Activated naive CD8-positive, alpha-beta T cell treated with anti-CD3 and anti-CD28 coated beads for 36 hours (primary cell): ENCODE measurements at regions not wholly inside any gene's neighbourhood (a gene's known extent, or its start where the extent isn't known, plus 50 kb on each side); places are given as distances from the start of the nearest gene placed in this dataset.

Experiments
- DNase-seq: peaks from one replicate; pipeline ENCODE4 v3.0.0; 2021
- H3K27ac Mint-ChIP-seq: one replicate; pipeline ENCODE4 v1.8.0; 2022; ENCODE audit warnings: mild to moderate bottlenecking, moderate library complexity, mixed read lengths
- H3K27me3 Mint-ChIP-seq: one replicate; pipeline ENCODE4 v1.8.0; 2022; ENCODE audit warnings: mild to moderate bottlenecking, mixed read lengths
- H3K36me3 Mint-ChIP-seq: one replicate; pipeline ENCODE4 v1.8.0; 2021; ENCODE audit warnings: mild to moderate bottlenecking, mixed read lengths
- H3K4me1 Mint-ChIP-seq: one replicate; pipeline ENCODE4 v1.8.0; 2021; ENCODE audit warnings: mixed read lengths
- H3K4me3 Mint-ChIP-seq: one replicate; pipeline ENCODE4 v1.8.0; 2022; ENCODE audit warnings: mild to moderate bottlenecking, moderate library complexity, mixed read lengths
- H3K9me3 Mint-ChIP-seq: one replicate; pipeline ENCODE4 v1.8.0; 2022; ENCODE audit warnings: mixed read lengths

DNA sequence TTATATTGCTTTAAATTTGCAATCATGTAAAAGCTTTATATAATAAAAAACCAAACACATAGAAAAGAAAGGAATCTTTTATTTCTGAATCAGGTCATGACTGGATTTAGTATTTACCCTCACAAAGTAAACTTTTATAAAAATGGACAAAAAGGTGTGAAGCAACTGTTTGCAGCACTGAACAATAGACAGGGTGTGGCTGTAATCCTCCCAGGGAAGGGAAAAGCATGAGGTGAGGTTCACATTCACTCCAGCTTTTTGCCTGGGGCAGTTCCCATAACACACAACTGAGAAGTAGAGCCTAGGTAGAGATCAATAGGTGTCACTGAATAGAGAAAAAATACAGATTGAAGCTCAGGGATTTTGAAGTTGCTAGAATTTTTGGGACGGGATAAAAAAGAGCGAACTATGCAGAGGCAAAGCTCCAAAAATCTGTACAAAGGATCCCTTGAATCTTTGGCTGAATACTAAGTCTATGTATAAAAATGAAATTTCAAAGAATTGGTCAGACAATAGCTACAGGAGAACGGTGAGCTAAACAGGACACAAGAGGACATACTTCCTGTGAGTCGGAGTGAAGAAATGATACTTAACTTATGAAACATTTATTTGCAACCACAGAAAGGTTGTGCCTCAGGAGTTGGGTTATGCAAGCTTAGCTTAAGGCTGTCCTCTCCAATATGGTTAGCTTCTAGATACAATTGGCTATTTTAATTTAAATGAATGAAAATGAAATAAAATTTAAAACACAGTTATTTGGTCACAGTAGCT is 162.0 kb upstream of the ZP4 start:
- H3K27me3 Mint-ChIP-seq = no peaks in the 10 kb centered on the region
- H3K4me1 Mint-ChIP-seq = no peaks in the 10 kb centered on the region
- peaks cover 6% of the 10 kb centered on the region for H3K9me3 Mint-ChIP-seq
- no peak overlapping the region for H3K4me3 Mint-ChIP-seq
- H3K27ac Mint-ChIP-seq = no peak overlapping the region
- no peak for DNase-seq
- H3K36me3 Mint-ChIP-seq = peaks cover 2% of the 10 kb centered on the region

DNA sequence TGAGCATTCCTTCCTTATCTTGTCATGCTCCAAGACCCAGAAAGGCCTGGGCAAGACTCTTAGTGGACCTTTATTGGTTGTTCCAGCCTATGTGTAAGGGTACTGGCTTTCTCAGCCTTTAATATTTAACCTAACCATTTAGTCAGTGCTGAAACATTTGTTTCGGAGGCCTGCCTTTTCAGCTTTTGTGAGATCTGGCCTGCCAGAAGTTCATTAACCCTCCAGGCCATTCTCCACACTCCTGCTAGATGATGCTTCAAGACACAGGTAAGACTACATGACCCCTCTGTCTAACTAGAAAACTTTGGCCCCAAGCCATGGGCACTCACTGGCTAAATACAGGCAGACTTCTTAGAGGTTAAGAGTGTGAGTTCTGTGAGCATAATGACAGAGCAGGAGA is 138.4 kb upstream of the ZP4 start:
- no peaks in the 10 kb centered on the region for H3K27me3 Mint-ChIP-seq
- H3K9me3 Mint-ChIP-seq = peaks cover 15% of the 10 kb centered on the region
- DNase-seq = no peak
- no peak overlapping the region for H3K27ac Mint-ChIP-seq
- H3K4me3 Mint-ChIP-seq = no peak overlapping the region
- H3K4me1 Mint-ChIP-seq = no peaks in the 10 kb centered on the region
- H3K36me3 Mint-ChIP-seq = no peaks in the 10 kb centered on the region

- peaks cover 14% of the 10 kb centered on the region for H3K9me3 Mint-ChIP-seq
- H3K4me1 Mint-ChIP-seq = no peaks in the 10 kb centered on the region
- no peak for DNase-seq
- no peak overlapping the region for H3K4me3 Mint-ChIP-seq
- H3K27me3 Mint-ChIP-seq = no peaks in the 10 kb centered on the region
- H3K36me3 Mint-ChIP-seq = no peaks in the 10 kb centered on the region
- no peak overlapping the region for H3K27ac Mint-ChIP-seq
Observed at GRCh38 chr1:238027366-238027765, 136.6 kb upstream of the ZP4 start.

- Mint-ChIP-seq H3K36me3 (no peaks in the 10 kb centered on the region), H3K9me3 (no peaks in the 10 kb centered on the region), H3K4me1 (no peaks in the 10 kb centered on the region), H3K27me3 (no peaks in the 10 kb centered on the region), H3K4me3 (no peak overlapping the region), H3K27ac (no peak overlapping the region)
- no peak for DNase-seq
Observed at GRCh38 chr1:238023137-238023536, 132.4 kb upstream of the ZP4 start.

DNA sequence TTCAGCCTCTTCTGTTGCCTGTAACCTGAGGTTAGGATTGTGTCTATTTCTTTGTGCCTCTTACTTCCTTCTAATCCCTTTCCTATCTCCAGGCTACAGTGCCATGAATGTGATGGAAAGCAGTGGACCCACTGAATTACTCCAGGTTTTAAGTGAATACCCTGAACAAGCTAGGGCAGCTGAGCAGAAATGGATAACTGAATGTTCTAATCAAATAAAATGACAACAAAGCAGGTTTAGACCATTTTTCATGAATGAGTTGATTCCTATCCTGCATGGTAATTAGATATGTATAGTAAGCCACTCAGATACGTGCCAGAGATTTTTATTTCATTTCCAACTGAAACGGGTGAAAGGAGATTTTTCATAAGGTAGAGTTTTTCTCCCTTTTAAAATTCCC is 127.5 kb upstream of the ZP4 start:
- Mint-ChIP-seq H3K27me3 (no peaks in the 10 kb centered on the region), H3K27ac (no peak overlapping the region), H3K4me1 (no peaks in the 10 kb centered on the region), H3K9me3 (peaks cover 2% of the 10 kb centered on the region), H3K4me3 (no peak overlapping the region), H3K36me3 (no peaks in the 10 kb centered on the region)
- DNase-seq = no peak

DNA sequence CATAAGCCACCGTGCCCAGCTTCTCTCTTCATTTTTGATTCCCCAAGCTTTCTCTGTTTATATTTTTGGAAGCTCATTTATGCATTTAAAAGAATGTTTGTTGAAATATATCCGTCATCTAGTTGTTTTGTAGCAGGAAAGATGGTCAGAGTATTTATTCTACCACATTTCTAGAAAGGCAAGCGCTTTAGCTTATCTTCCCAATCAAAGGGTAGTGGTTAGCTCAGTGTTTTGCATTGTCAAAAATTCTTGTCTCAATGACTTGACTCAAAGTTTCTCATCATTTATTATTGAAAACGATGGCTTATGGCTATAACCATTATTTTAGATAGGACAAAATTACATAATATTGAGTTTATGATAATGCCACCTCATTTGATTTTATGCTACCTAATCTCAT is 116.1 kb upstream of the ZP4 start:
- no peaks in the 10 kb centered on the region for H3K4me1 Mint-ChIP-seq
- DNase-seq = no peak
- no peaks in the 10 kb centered on the region for H3K36me3 Mint-ChIP-seq
- no peak overlapping the region for H3K27ac Mint-ChIP-seq
- H3K27me3 Mint-ChIP-seq = no peaks in the 10 kb centered on the region
- H3K9me3 Mint-ChIP-seq = peaks cover 3% of the 10 kb centered on the region
- H3K4me3 Mint-ChIP-seq = no peak overlapping the region

DNA sequence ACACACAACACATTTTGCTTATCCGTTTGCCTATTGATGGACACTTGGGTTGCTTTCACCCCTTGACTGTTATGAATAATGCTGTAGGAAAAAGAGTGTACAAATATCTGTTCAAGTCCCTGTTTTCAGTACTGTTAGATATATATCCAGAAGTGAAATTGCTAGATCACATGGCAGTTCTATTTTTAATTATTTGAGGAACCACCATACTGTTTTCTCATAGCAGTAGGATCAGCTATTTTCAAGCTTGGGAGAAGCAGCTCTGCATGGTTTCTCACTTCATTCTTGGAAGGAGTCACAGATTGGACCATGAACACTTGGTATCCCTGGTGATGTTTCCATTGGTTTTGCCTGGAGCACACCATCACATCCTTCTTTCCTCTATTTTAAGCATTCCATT is 114.4 kb upstream of the ZP4 start:
- H3K27ac Mint-ChIP-seq = no peak overlapping the region
- H3K36me3 Mint-ChIP-seq = no peaks in the 10 kb centered on the region
- no peak for DNase-seq
- H3K4me3 Mint-ChIP-seq = no peak overlapping the region
- H3K4me1 Mint-ChIP-seq = no peaks in the 10 kb centered on the region
- H3K9me3 Mint-ChIP-seq = peaks cover 3% of the 10 kb centered on the region
- no peaks in the 10 kb centered on the region for H3K27me3 Mint-ChIP-seq

- Mint-ChIP-seq H3K27me3 (no peaks in the 10 kb centered on the region), H3K4me3 (no peak overlapping the region), H3K9me3 (peaks cover 3% of the 10 kb centered on the region), H3K27ac (no peak overlapping the region), H3K36me3 (no peaks in the 10 kb centered on the region), H3K4me1 (no peaks in the 10 kb centered on the region)
- DNase-seq = no peak
Observed at GRCh38 chr1:238001818-238002217, 111.1 kb upstream of the ZP4 start.

DNA sequence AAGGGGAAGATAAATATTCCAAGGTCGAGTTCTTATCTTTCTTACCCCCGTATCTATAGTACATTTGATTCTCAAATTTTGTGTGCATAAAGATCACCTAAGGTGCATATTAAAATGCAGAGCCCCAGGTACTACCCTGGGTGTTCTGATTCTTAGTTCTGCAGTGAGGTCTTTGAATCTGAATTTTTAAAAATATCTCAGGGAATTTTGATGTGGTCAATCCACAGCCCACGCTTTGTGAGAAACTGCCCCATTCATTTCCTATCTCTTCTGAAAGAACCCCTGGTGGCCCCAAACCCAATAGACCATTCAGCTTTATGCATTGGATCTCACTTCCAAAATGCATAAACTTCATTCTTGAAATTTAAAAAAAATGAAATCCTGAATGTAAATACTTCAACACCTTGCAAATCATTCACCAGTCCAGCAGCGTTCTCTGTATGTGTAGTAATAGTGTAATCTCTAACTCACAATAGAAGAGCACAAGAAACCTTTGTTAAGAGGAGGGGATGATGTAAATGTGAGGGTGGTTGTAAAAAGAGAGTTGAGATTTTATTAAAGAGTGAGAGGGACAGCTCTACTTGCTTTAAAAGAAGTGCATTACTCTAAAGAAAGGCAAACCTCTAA is 108.8 kb upstream of the ZP4 start:
- Mint-ChIP-seq H3K4me1 (no peaks in the 10 kb centered on the region), H3K36me3 (no peaks in the 10 kb centered on the region), H3K9me3 (peaks cover 3% of the 10 kb centered on the region), H3K4me3 (no peak overlapping the region), H3K27me3 (no peaks in the 10 kb centered on the region), H3K27ac (no peak overlapping the region)
- DNase-seq = no peak

- Mint-ChIP-seq H3K4me3 (no peak overlapping the region), H3K4me1 (no peaks in the 10 kb centered on the region), H3K9me3 (no peaks in the 10 kb centered on the region), H3K27me3 (no peaks in the 10 kb centered on the region), H3K36me3 (no peaks in the 10 kb centered on the region), H3K27ac (no peak overlapping the region)
- no peak for DNase-seq
Observed at GRCh38 chr1:237998581-237998980, 107.9 kb upstream of the ZP4 start.

DNA sequence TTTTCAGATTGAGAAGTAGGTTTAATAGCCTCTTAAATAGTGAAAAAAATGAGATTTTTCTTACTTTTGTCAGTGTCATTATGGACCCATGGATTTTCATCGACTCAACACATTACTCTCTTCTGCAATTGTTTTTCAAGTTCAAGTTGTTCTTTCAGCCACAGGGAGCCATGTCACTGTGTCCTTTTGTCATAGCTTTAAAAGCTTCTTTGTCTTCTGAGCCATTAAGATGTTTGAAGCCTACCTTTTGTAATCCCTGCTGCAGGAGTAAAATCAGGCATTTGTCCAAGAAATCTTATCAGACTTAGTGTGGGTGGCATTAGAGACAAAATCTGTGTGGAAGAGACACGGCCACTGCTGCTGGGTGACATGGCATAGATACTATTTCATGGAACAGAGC is 92.8 kb upstream of the ZP4 start:
- H3K4me1 Mint-ChIP-seq = no peaks in the 10 kb centered on the region
- no peak for DNase-seq
- no peaks in the 10 kb centered on the region for H3K36me3 Mint-ChIP-seq
- H3K9me3 Mint-ChIP-seq = no peaks in the 10 kb centered on the region
- no peaks in the 10 kb centered on the region for H3K27me3 Mint-ChIP-seq
- no peak overlapping the region for H3K4me3 Mint-ChIP-seq
- no peak overlapping the region for H3K27ac Mint-ChIP-seq

GRCh38 chr1:237981223-237981622 is 90.5 kb upstream of the ZP4 start:
- H3K4me1 Mint-ChIP-seq = no peaks in the 10 kb centered on the region
- H3K4me3 Mint-ChIP-seq = no peak overlapping the region
- no peaks in the 10 kb centered on the region for H3K36me3 Mint-ChIP-seq
- H3K27ac Mint-ChIP-seq = no peak overlapping the region
- no peaks in the 10 kb centered on the region for H3K27me3 Mint-ChIP-seq
- DNase-seq = no peak
- H3K9me3 Mint-ChIP-seq = peaks cover 2% of the 10 kb centered on the region

GRCh38 chr1:237976331-237976730 is 85.6 kb upstream of the ZP4 start:
- Mint-ChIP-seq H3K4me3 (no peak overlapping the region), H3K27me3 (no peaks in the 10 kb centered on the region), H3K4me1 (no peaks in the 10 kb centered on the region), H3K27ac (no peak overlapping the region), H3K36me3 (no peaks in the 10 kb centered on the region), H3K9me3 (peaks cover 2% of the 10 kb centered on the region)
- no peak for DNase-seq

DNA sequence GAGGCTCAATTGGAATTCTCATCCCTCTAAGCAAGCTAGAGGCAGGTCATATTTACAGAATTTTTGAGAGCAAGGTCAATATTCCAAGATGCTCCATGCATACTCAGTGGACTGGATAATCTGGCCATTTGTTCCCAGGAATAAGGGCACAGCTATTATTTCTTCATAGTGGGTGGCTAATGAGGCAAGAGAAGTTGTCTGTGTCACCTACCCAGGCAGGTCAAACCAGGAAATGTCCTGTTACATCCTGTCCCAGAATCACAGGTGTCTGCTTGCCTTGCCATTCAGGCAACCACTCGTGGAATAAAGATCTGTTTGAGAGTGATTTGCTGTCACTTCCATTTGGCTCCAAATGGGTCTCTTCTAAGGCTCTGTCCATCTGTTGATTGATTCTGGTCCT is 85.2 kb upstream of the ZP4 start:
- Mint-ChIP-seq H3K36me3 (no peaks in the 10 kb centered on the region), H3K4me1 (no peaks in the 10 kb centered on the region), H3K9me3 (peaks cover 2% of the 10 kb centered on the region), H3K4me3 (no peak overlapping the region), H3K27me3 (no peaks in the 10 kb centered on the region), H3K27ac (no peak overlapping the region)
- no peak for DNase-seq

DNA sequence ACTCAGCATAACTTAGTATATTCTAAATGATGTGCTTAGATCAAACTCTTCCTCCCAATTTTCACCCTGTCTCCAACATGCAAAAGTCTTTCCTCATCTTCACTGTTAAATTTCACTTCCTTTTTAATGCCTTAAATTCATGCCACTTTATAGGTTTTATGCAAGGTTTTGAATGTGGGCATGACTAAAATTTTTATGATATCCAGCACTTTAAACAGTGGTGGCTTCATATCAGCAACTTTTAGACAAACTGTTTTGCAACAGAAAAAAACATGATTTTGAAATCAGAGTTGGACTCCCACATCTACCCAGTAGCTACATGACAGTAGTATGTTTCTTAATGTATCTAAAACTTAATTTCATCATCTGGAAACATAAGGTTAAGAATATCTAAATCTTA is 84.7 kb upstream of the ZP4 start:
- no peaks in the 10 kb centered on the region for H3K36me3 Mint-ChIP-seq
- no peak overlapping the region for H3K4me3 Mint-ChIP-seq
- DNase-seq = no peak
- no peaks in the 10 kb centered on the region for H3K4me1 Mint-ChIP-seq
- H3K27me3 Mint-ChIP-seq = no peaks in the 10 kb centered on the region
- H3K9me3 Mint-ChIP-seq = peaks cover 2% of the 10 kb centered on the region
- H3K27ac Mint-ChIP-seq = no peak overlapping the region

DNA sequence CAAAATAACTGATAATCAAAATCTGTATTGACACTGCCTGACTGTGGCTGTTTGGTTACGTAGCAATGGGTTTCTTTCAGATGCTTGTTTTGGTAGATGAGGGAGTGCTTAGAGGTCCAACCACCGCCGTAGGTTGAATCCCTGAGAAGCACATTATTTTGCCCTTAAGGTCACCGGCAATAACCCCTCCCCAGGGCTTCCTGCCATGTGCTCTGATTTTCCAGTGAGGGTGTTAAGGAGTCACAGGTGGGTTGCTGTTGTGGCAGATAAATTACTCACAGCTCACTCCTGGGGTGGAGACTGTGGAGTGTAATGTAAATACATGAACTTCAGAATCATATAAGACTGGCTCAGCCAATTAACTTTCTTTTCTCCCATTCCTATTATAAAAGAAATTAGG is 81.5 kb upstream of the ZP4 start:
- H3K4me1 Mint-ChIP-seq = no peaks in the 10 kb centered on the region
- H3K4me3 Mint-ChIP-seq = no peak overlapping the region
- H3K27ac Mint-ChIP-seq = no peak overlapping the region
- no peaks in the 10 kb centered on the region for H3K27me3 Mint-ChIP-seq
- DNase-seq = no peak
- H3K9me3 Mint-ChIP-seq = peaks cover 2% of the 10 kb centered on the region
- no peaks in the 10 kb centered on the region for H3K36me3 Mint-ChIP-seq
